Activated T-cell treated with anti-CD3 and anti-CD28 coated beads for 24 hours (primary cell): ENCODE measurements at regions not wholly inside any gene's neighbourhood (a gene's known extent, or its start where the extent isn't known, plus 50 kb on each side); places are given as distances from the start of the nearest gene placed in this dataset.
"Not testable (repeated sequence)": the region's sequence is repeated elsewhere in the genome, so short reads cannot be mapped to it uniquely, and the experiment has no call there.

ENCODE experiments used
- DNase-seq: peaks from one replicate; pipeline ENCODE4 v3.0.0-alpha.2; 2020; ENCODE audit warnings: low read depth

GRCh38 chr18:8913606-8914403, 188.7 kb upstream of the NDUFV2 start:
- DNase-seq, result not testable (repeated sequence)

- DNase-seq, result not testable (repeated sequence)
Measured at GRCh38 chr18:8914404-8915264, 187.9 kb upstream of the NDUFV2 start.

DNA sequence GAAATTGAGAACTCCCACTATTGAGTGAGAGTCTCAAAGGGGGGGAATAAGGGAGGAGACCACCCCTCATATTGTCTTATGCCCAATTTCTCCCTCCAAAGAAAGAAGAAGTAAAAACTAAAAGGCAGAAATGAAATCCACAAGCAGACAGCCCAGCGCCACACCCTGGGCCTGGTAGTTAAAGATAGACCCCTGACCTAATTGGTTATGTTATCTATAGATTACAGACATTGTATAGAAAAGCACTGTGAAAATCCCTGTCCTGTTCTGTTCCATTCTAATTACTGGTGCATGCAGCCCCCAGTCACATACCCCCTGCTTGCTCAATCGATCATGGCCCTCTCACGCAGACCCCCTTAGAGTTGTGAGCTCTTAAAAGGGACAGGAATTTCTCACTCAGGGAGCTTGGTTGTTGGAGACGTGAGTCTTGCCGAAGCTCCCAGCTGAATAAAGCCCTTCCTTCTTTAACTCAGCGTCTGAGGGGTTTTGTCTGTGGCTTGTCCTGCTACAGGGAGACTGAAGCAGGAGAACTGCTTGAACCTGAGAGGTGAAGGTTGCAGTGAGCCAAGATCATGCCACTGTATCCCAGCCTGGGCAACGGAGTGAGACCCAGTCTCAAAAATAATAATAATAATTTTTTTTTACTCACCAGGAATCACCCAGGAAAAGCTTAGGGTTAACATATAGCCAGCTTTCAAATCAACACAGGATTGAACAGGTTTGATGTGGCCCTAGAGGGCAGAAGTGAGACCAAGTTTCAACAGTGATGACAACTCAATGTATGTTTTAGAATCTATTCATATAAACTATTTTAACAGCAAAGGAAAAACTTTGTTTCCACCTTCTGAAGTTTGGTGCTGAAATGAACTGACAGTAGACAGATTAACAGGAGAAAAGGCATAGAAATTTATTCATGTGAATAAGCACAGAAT, 181.4 kb upstream of the NDUFV2 start:
- not testable (repeated sequence) for DNase-seq

DNA sequence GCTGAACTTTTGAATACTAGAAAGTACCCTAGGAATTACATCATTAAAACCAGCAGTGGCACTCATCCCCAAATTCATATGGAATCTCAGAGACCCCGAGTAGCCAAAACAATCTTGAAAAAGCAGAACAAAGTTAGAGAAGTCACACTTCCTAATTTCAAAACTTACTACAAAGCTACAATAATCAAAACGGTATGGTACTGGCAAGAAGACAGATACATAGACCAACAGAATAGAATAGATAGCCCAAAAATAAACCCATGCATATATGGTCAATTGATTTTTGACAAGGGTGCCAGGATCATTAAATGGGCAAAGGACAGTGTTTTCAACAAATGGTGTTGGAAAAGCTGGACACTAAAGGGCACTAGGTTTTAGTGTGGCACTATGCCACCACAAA, 176.0 kb upstream of the NDUFV2 start:
- DNase-seq, result no peak

GRCh38 chr18:8928044-8928443, 174.5 kb upstream of the NDUFV2 start:
- DNase-seq, result no peak

- DNase-seq, result no peak
Measured at GRCh38 chr18:8928847-8929780, 173.4 kb upstream of the NDUFV2 start.

DNA sequence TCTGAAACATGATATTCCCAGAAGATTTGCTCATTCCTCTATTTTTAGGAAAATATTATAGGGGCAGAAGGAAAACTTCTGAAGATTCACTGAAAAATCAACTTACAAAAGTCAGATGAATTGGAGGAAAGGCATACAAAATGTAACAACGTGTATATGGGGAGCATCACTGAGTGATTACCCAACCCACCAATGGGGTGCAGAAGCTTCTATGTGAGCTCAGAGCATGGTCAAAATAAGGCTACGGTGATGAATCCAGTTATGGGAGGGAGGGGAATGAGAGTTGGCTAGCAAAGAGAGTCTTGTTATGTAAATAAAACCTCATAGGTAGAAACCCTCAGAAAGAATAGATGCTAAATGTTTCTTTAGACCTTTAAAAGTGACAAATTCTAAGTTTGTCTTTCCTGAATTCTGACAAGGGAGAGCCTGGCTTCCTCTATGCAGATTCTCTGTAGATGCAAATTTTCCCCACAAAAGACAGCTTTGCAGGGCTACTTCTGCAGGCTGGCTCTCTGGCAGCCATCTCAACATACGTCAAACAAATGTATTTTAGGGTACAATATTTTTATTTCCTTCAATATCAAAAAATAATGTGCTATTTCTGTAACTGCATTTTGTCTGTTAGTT, 171.4 kb upstream of the NDUFV2 start:
- DNase-seq, result no peak

- no peak for DNase-seq
Measured at GRCh38 chr18:8932866-8933265, 169.6 kb upstream of the NDUFV2 start.

GRCh38 chr18:8933714-8934284, 168.7 kb upstream of the NDUFV2 start:
- DNase-seq, result no peak

- not testable (repeated sequence) for DNase-seq
Measured at GRCh38 chr18:8935346-8935745, 167.2 kb upstream of the NDUFV2 start.

DNA sequence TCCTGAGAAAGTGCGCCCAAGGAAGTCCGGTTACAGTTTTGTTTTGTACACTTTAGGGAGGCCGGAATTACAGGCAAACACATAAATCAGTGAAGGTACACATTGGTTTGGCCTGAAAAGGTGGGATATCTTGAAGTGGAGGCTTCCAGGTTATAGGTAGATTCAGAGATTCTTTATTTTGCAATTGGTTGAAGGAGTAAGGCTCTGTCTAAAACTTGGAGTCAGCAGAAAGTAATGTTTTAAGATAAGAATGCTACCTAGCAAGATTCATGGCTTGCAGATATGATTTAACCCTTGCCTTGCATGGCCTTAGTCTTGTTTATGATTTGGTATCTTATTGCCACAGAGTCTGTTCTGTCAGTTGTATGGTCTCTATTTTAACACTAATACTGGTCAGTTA, 165.9 kb upstream of the NDUFV2 start:
- DNase-seq, result no peak

DNA sequence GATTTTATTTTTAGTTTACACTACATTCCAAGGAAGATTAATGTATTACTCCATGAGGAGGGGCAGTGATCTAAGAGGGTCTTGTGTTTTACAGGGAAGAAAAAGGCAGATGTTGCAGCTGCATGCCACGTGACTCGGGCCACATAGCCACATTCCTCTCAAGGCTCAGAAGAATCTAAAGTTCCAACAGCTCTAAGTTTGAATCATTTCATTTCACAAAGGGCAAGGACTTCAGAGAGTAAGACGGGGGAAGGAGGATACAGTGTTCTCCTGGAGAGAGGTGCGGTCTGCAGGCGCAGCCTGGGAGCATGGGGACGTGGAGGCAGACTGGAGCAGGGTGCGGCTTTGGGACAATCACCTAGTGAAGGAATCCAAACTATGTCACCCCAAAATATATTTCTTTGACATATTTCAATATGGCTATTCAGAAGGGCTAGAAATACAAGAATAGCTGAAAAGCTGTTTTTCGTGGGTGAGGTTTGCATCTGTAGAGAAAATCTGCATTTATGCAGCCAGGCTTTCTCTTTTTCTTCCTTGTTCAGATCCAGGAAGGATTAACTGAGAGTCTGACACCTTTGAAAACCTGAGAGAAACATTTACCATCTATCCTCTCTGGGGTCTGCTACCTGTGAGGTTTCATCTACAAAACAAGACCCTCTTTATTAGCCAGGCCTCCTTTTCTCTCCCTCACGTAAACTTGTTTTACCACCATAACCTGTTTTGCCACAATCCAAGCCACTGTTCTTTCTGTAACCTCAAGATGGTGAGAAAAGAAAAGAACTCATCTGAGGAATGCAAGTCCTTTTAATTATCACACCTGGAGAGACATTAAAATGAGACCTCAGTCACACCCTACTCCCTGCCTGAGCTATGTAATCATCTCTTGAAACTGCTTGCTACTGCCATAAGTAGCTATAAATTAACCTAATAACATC, 165.1 kb upstream of the NDUFV2 start:
- DNase-seq, result no peak

- no peak for DNase-seq
Measured at GRCh38 chr18:8938817-8939216, 163.7 kb upstream of the NDUFV2 start.

DNA sequence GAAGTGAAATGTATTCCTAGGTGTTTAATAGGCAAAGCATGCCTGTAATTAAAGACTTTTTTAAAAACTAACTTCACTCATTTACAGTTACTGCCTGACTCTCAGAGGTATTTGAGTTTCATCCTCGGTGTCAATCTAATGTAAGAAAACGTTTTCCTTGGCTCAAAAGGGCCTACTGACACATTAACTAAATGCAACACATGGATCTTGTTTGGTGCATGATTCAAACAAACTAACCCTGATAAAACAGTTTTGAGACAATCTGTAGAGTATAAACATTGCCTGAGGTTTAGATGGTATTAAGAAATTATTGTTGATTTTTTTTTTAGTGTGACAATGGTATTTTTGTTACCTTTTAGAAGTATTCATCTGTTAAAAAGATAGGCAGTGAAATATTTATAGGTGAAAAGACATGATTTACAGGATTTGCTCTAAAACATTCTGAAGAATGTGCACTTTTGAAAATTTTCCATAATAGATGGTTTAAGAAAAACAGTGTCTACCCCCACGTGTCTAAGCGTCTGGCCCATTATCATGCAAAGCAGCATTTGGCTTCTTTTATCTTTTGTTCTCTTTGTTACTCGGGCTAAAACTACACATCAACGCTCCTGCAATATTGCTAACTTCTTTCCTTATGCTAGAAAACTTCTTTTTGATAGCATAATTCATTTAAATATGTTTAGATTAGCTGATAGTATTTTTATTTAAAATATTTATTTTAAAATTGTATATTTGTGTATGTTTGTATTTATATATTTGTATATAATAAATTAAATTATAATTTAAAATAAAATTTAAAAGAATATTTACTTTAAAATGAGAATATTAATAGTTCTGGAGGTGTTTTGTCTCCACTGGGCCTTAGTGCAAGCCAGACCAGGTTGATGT, 160.2 kb upstream of the NDUFV2 start:
- DNase-seq, result no peak

GRCh38 chr18:8942909-8943545, 159.5 kb upstream of the NDUFV2 start:
- DNase-seq, result no peak

DNA sequence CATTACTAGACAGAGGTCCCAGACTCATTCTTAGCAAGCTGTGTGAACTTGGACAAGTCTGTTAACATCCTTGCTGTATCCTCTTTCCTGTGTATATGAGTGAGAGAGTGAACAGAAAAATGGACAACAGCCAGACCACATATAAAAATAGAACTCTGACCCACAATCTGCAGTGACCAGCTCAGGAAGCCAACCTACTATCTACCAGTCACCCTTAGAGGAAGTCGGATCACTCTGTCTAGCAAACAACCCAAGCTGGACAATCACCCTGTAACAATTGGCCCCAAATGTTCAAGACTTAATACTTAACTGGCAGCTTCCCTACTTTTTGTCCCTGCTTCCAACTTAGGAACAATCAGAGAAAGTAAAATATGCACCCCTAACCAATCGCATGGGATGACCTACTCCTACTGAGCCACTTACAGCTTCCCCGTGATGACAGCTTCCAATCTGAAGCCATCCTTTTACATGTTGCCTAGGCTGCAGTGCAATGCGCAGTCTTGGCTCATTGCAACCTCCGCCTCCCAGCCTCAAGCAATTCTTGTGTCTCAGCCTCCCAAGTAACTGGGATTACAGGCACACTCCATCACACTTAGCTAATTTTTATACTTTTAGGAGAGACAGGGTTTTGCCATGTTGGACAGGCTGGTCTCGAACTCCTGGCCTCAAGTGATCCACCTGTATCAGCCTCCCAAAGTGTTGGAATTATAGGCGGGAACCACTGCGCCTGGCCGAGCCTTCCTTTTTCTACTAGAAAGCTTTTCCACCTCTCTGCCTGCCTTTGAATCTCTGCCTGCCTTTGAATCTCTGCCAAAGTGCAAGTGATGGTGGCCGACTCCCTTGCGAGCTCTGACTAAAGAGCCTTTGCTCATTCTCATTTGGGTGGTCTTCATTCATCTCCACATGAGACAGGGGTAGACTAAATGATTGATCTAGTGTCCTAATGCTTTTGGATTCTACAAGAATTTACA, 158.3 kb upstream of the NDUFV2 start:
- DNase-seq, result no peak
